Astrocyte (in vitro differentiated cells and primary cell): ENCODE measurements at regions not wholly inside any gene's neighbourhood (a gene's known extent, or its start where the extent isn't known, plus 50 kb on each side); places are given as distances from the start of the nearest gene placed in this dataset.

Experiments used
- DNase-seq: peaks from one replicate; pipeline ENCODE4 v3.0.0-alpha.2; 2010; ENCODE audit warnings: low read depth
- FAIRE-seq: peaks from 2 replicates; lab custom pipeline; 2011; peaks lifted over from hg19 to GRCh38; lab: Jason Lieb, UNC
- H2AFZ ChIP-seq: 2 replicates; pipeline ENCODE4 v1.6.0; 2012; ENCODE audit warnings: low read depth, low read length, inconsistent platforms
- H3K27ac ChIP-seq: 2 replicates; pipeline ENCODE4 v1.5.1; 2011; ENCODE audit warnings: low read depth, low read length, inconsistent platforms
- H3K27me3 ChIP-seq: 2 replicates; pipeline ENCODE4 v1.6.0; 2011; ENCODE audit warnings: low read length, inconsistent platforms; ENCODE audit not compliant: insufficient read depth
- H3K36me3 ChIP-seq: 2 replicates; pipeline ENCODE4 v1.5.1; 2011; ENCODE audit warnings: low read length, inconsistent platforms; ENCODE audit not compliant: insufficient read depth
- H3K4me1 ChIP-seq: 2 replicates; pipeline ENCODE4 v1.5.1; 2011; ENCODE audit warnings: low read length, inconsistent platforms; ENCODE audit not compliant: insufficient read depth
- H3K4me2 ChIP-seq: 2 replicates; pipeline ENCODE4 v1.6.0; 2012; ENCODE audit warnings: low read length, inconsistent platforms
- H3K4me3 ChIP-seq: 2 replicates; pipeline ENCODE4 v1.5.1; 2011; ENCODE audit warnings: low read depth, mild to moderate bottlenecking, low read length, inconsistent platforms; ENCODE audit not compliant: insufficient read depth
- H3K79me2 ChIP-seq: 2 replicates; pipeline ENCODE4 v1.6.0; 2012; ENCODE audit warnings: mild to moderate bottlenecking, low read length, inconsistent platforms; ENCODE audit not compliant: insufficient read depth
- H3K9ac ChIP-seq: 2 replicates; pipeline ENCODE4 v1.6.0; 2012; ENCODE audit warnings: mild to moderate bottlenecking, low read length, inconsistent platforms
- H3K9me3 ChIP-seq: 2 replicates; pipeline ENCODE4 v1.5.1; 2012; ENCODE audit warnings: low read depth, mild to moderate bottlenecking, low read length, inconsistent platforms; ENCODE audit not compliant: insufficient read depth
- H4K20me1 ChIP-seq: 2 replicates; pipeline ENCODE4 v1.6.0; 2012; ENCODE audit warnings: low read length, inconsistent platforms; ENCODE audit not compliant: insufficient read depth
- H3K27ac Mint-ChIP-seq: one replicate; pipeline ENCODE4 v1.8.0; 2021; ENCODE audit warnings: mild to moderate bottlenecking, mixed read lengths; ENCODE audit not compliant: unreplicated experiment
- H3K27me3 Mint-ChIP-seq: one replicate; pipeline ENCODE4 v1.8.0; 2021; ENCODE audit warnings: low read depth, mixed read lengths; ENCODE audit not compliant: unreplicated experiment
- H3K36me3 Mint-ChIP-seq: one replicate; pipeline ENCODE4 v1.8.0; 2021; ENCODE audit warnings: low read depth, mixed read lengths; ENCODE audit not compliant: unreplicated experiment
- H3K4me1 Mint-ChIP-seq: one replicate; pipeline ENCODE4 v1.8.0; 2021; ENCODE audit warnings: low read depth, mixed read lengths; ENCODE audit not compliant: unreplicated experiment
- H3K4me3 Mint-ChIP-seq: one replicate; pipeline ENCODE4 v1.8.0; 2021; ENCODE audit warnings: mild to moderate bottlenecking, moderate library complexity, mixed read lengths; ENCODE audit not compliant: unreplicated experiment
- H3K9me3 Mint-ChIP-seq: one replicate; pipeline ENCODE4 v1.8.0; 2021; ENCODE audit warnings: mild to moderate bottlenecking, mixed read lengths; ENCODE audit not compliant: unreplicated experiment
- EZH2 ChIP-seq: IDR thresholded peaks from 2 replicates; pipeline ENCODE4 v1.6.1; 2012; ENCODE audit warnings: mild to moderate bottlenecking, low read length, inconsistent platforms; ENCODE audit not compliant: insufficient read depth
- TF ChIP-seq, protein P1 (sequence below): IDR thresholded peaks from 2 replicates; pipeline ENCODE4 v1.5.1; 2011; ENCODE audit warnings: low read depth, mild to moderate bottlenecking, inconsistent platforms, low read length, moderate library complexity; ENCODE audit not compliant: insufficient read depth

DNA sequence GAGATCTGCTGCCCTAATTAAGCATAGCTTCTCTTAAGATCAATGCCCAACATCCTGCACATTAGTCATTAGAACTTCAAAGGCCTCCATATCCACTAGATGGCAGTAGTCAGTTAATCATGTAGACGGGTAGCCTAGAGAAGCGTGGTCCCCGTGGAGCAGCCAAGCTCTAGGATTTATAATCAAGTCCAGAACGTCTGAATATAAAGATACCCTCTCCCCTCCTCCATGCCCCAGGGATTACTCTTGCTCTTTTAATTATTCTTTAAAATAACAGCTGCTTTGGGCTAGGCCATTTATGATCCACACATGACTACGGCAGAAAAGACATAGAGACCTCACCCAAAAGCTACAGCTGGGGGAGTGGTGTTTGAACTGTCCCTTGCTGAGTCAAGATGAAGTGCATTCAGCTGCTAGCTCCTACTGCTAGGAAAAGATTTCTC lies 327.6 kb upstream of the PLET1 start:
- H3K4me3 ChIP-seq, result no peak overlapping the region
- FAIRE-seq (peak; percentile 62), DNase-seq (peak; percentile 61)
- H3K36me3 Mint-ChIP-seq, result no peaks in the 10 kb centered on the region
- H3K9ac ChIP-seq, result no peak overlapping the region
- H3K9me3 ChIP-seq, result no peaks in the 10 kb centered on the region
- H3K27ac ChIP-seq, result no peak overlapping the region
- H3K27ac Mint-ChIP-seq, result no peak overlapping the region
- H4K20me1 ChIP-seq, result no peaks in the 10 kb centered on the region
- H3K4me3 Mint-ChIP-seq, result no peak overlapping the region
- peaks cover 4% of the 10 kb centered on the region for H3K4me1 ChIP-seq
- H3K79me2 ChIP-seq, result no peaks in the 10 kb centered on the region
- peak overlapping the region; percentile 2 for H3K4me2 ChIP-seq
- no peak for TF ChIP-seq EZH2
- TF ChIP-seq, protein P1, sequence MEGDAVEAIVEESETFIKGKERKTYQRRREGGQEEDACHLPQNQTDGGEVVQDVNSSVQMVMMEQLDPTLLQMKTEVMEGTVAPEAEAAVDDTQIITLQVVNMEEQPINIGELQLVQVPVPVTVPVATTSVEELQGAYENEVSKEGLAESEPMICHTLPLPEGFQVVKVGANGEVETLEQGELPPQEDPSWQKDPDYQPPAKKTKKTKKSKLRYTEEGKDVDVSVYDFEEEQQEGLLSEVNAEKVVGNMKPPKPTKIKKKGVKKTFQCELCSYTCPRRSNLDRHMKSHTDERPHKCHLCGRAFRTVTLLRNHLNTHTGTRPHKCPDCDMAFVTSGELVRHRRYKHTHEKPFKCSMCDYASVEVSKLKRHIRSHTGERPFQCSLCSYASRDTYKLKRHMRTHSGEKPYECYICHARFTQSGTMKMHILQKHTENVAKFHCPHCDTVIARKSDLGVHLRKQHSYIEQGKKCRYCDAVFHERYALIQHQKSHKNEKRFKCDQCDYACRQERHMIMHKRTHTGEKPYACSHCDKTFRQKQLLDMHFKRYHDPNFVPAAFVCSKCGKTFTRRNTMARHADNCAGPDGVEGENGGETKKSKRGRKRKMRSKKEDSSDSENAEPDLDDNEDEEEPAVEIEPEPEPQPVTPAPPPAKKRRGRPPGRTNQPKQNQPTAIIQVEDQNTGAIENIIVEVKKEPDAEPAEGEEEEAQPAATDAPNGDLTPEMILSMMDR, result peak; percentile 62
- H3K4me1 Mint-ChIP-seq, result peaks cover 8% of the 10 kb centered on the region
- peaks cover 3% of the 10 kb centered on the region for H3K27me3 ChIP-seq
- peak overlapping the region; percentile 44 for H2AFZ ChIP-seq
- H3K9me3 Mint-ChIP-seq, result no peaks in the 10 kb centered on the region
- no peaks in the 10 kb centered on the region for H3K36me3 ChIP-seq
- peaks cover 30% of the 10 kb centered on the region for H3K27me3 Mint-ChIP-seq

- Mint-ChIP-seq H3K4me1 (peaks cover 8% of the 10 kb centered on the region), H3K27ac (no peak overlapping the region), H3K36me3 (no peaks in the 10 kb centered on the region), H3K27me3 (peaks cover 30% of the 10 kb centered on the region), H3K4me3 (no peak overlapping the region), H3K9me3 (no peaks in the 10 kb centered on the region)
- Histone ChIP-seq H3K9ac (no peak overlapping the region), H3K9me3 (no peaks in the 10 kb centered on the region), H3K4me3 (no peak overlapping the region), H4K20me1 (no peaks in the 10 kb centered on the region), H3K4me2 (no peak overlapping the region), H2AFZ (peak overlapping the region; percentile 27), H3K79me2 (no peaks in the 10 kb centered on the region), H3K4me1 (peaks cover 4% of the 10 kb centered on the region), H3K27me3 (no peaks in the 10 kb centered on the region), H3K27ac (no peak overlapping the region), H3K36me3 (no peaks in the 10 kb centered on the region)
- no peak for FAIRE-seq
- DNase-seq, result no peak
- TF ChIP-seq, protein P1, result no peak
- TF ChIP-seq EZH2, result no peak
Observed at GRCh38 chr11:112589155-112589554, 328.5 kb upstream of the PLET1 start.

GRCh38 chr11:112590764-112591163 lies 330.1 kb upstream of the PLET1 start:
- H3K27ac Mint-ChIP-seq, result no peak overlapping the region
- H3K4me1 ChIP-seq, result peaks cover 4% of the 10 kb centered on the region

More at GRCh38 chr11:112590764-112591163, 330.1 kb upstream of the PLET1 start:
- no peaks in the 10 kb centered on the region for H3K9me3 ChIP-seq
- H2AFZ ChIP-seq, result no peak overlapping the region
- TF ChIP-seq, protein P1, result no peak
- no peak for TF ChIP-seq EZH2
- H3K27me3 Mint-ChIP-seq, result peaks cover 22% of the 10 kb centered on the region
- H3K27ac ChIP-seq, result no peak overlapping the region
- H3K4me1 Mint-ChIP-seq, result peaks cover 8% of the 10 kb centered on the region
- no peaks in the 10 kb centered on the region for H3K36me3 ChIP-seq
- DNase-seq, result peak; percentile 26
- H3K36me3 Mint-ChIP-seq, result no peaks in the 10 kb centered on the region
- no peak overlapping the region for H3K4me3 Mint-ChIP-seq
- no peaks in the 10 kb centered on the region for H3K27me3 ChIP-seq
- H3K9ac ChIP-seq, result no peak overlapping the region
- H3K79me2 ChIP-seq, result no peaks in the 10 kb centered on the region
- no peaks in the 10 kb centered on the region for H4K20me1 ChIP-seq
- peaks cover 2% of the 10 kb centered on the region for H3K9me3 Mint-ChIP-seq
- FAIRE-seq, result no peak
- H3K4me2 ChIP-seq, result no peak overlapping the region
- no peak overlapping the region for H3K4me3 ChIP-seq
